ENCODE measurements at regions not wholly inside any gene's neighbourhood (a gene's known extent, or its start where the extent isn't known, plus 50 kb on each side); places are given as distances from the start of the nearest gene placed in this dataset.
"Not testable (repeated sequence)": the region's sequence is repeated elsewhere in the genome, so short reads cannot be mapped to it uniquely, and the experiment has no call there.

GRCh38 chr6:135722190-135722589 is 129.3 kb upstream of the PDE7B start:
- no peak overlapping the region for H3K27ac Mint-ChIP-seq
- ATAC-seq, result no peak
- DNase-seq (ENCODE audit: low spot score in 2 of 2), result no peak
- peaks cover 26 to 28% of the 10 kb centered on the region in 2 donors for H3K9me3 Mint-ChIP-seq
- H3K36me3 Mint-ChIP-seq, result peaks cover 16 to 22% of the 10 kb centered on the region in 2 donors

- ATAC-seq, result peak; percentile 43 to 77
- no peak for DNase-seq (ENCODE audit: low spot score in 2 of 2)
- Mint-ChIP-seq H3K9me3 (peaks cover 27 to 28% of the 10 kb centered on the region in 2 donors), H3K27ac (no peak overlapping the region), H3K36me3 (peaks cover 16 to 23% of the 10 kb centered on the region in 2 donors)
Measured at GRCh38 chr6:135722679-135723078, 128.8 kb upstream of the PDE7B start.

- no peak for DNase-seq (ENCODE audit: low spot score in 2 of 2)
- Mint-ChIP-seq H3K9me3 (peaks cover 17 to 19% of the 10 kb centered on the region in 2 donors), H3K27ac (no peak overlapping the region), H3K36me3 (peaks cover 16 to 20% of the 10 kb centered on the region in 2 donors)
- no peak for ATAC-seq
Measured at GRCh38 chr6:135728589-135728988, 122.9 kb upstream of the PDE7B start.

- DNase-seq (ENCODE audit: low spot score in 2 of 2) (no peak), ATAC-seq (no peak)
- Mint-ChIP-seq H3K27ac (no peak overlapping the region), H3K9me3 (peaks cover 4 to 5% of the 10 kb centered on the region in 2 donors), H3K36me3 (peaks cover 9 to 10% of the 10 kb centered on the region in 2 donors)
Measured at GRCh38 chr6:135731116-135731515, 120.4 kb upstream of the PDE7B start.

GRCh38 chr6:135736351-135736750 is 115.2 kb upstream of the PDE7B start:
- not testable (repeated sequence) for H3K36me3 Mint-ChIP-seq; H3K9me3 Mint-ChIP-seq; DNase-seq (ENCODE audit: low spot score in 2 of 2); H3K27ac Mint-ChIP-seq; ATAC-seq

- no peak overlapping the region for H3K27ac Mint-ChIP-seq
- peaks cover 0 to 4% of the 10 kb centered on the region in 2 donors for H3K36me3 Mint-ChIP-seq
- H3K9me3 Mint-ChIP-seq, result no peaks in the 10 kb centered on the region
- ATAC-seq (no peak), DNase-seq (ENCODE audit: low spot score in 2 of 2) (no peak)
Measured at GRCh38 chr6:135738636-135739035, 112.9 kb upstream of the PDE7B start.

- no peak for DNase-seq (ENCODE audit: low spot score in 2 of 2)
- Mint-ChIP-seq H3K36me3 (no peaks in the 10 kb centered on the region), H3K27ac (no peak overlapping the region), H3K9me3 (no peaks in the 10 kb centered on the region)
- ATAC-seq, result peak in 1 of 2 donors; percentile 69
Measured at GRCh38 chr6:135739288-135739687, 112.2 kb upstream of the PDE7B start.

GRCh38 chr6:135740580-135740979 is 110.9 kb upstream of the PDE7B start:
- Mint-ChIP-seq H3K27ac (no peak overlapping the region), H3K36me3 (no peaks in the 10 kb centered on the region), H3K9me3 (no peaks in the 10 kb centered on the region)
- DNase-seq (ENCODE audit: low spot score in 2 of 2), result no peak
- ATAC-seq, result no peak

- H3K27ac Mint-ChIP-seq, result no peak overlapping the region
Measured at GRCh38 chr6:135743476-135743875, 108.0 kb upstream of the PDE7B start.

GRCh38 chr6:135748189-135748588 is 103.3 kb upstream of the PDE7B start:
- Mint-ChIP-seq H3K27ac (no peak overlapping the region), H3K36me3 (no peaks in the 10 kb centered on the region), H3K9me3 (no peaks in the 10 kb centered on the region)
- ATAC-seq (no peak), DNase-seq (ENCODE audit: low spot score in 2 of 2) (no peak)

More at GRCh38 chr6:135743476-135743875, 108.0 kb upstream of the PDE7B start:
- no peaks in the 10 kb centered on the region for H3K9me3 Mint-ChIP-seq
- DNase-seq (ENCODE audit: low spot score in 2 of 2) (no peak), ATAC-seq (no peak)
- no peaks in the 10 kb centered on the region for H3K36me3 Mint-ChIP-seq

- Mint-ChIP-seq H3K36me3 (no peaks in the 10 kb centered on the region), H3K9me3 (no peaks in the 10 kb centered on the region), H3K27ac (no peak overlapping the region)
- no peak for ATAC-seq
- DNase-seq (ENCODE audit: low spot score in 2 of 2), result no peak
Measured at GRCh38 chr6:135750081-135750480, 101.4 kb upstream of the PDE7B start.

- H3K36me3 Mint-ChIP-seq, result no peaks in the 10 kb centered on the region
- ATAC-seq, result no peak
Measured at GRCh38 chr6:135753196-135753595, 98.3 kb upstream of the PDE7B start.

GRCh38 chr6:135759831-135760230 is 91.7 kb upstream of the PDE7B start:
- DNase-seq (ENCODE audit: low spot score in 2 of 2) (no peak), ATAC-seq (peak in 1 of 2 donors; percentile 11)
- Mint-ChIP-seq H3K36me3 (peaks cover 0 to 22% of the 10 kb centered on the region in 2 donors), H3K27ac (no peak overlapping the region), H3K9me3 (peaks cover 0 to 8% of the 10 kb centered on the region in 2 donors)

More at GRCh38 chr6:135753196-135753595, 98.3 kb upstream of the PDE7B start:
- DNase-seq (ENCODE audit: low spot score in 2 of 2), result no peak
- Mint-ChIP-seq H3K9me3 (no peaks in the 10 kb centered on the region), H3K27ac (no peak overlapping the region)

GRCh38 chr6:135774006-135774405 is 77.5 kb upstream of the PDE7B start:
- peaks cover 0 to 7% of the 10 kb centered on the region in 2 donors for H3K36me3 Mint-ChIP-seq
- no peak for DNase-seq (ENCODE audit: low spot score in 2 of 2)
- H3K9me3 Mint-ChIP-seq, result peaks cover 0 to 11% of the 10 kb centered on the region in 2 donors
- no peak overlapping the region for H3K27ac Mint-ChIP-seq
- no peak for ATAC-seq

- ATAC-seq, result no peak
- Mint-ChIP-seq H3K9me3 (peaks cover 0 to 4% of the 10 kb centered on the region in 2 donors), H3K36me3 (no peaks in the 10 kb centered on the region), H3K27ac (no peak overlapping the region)
- DNase-seq (ENCODE audit: low spot score in 2 of 2), result no peak
Measured at GRCh38 chr6:135779213-135779612, 72.3 kb upstream of the PDE7B start.

- ATAC-seq (no peak), DNase-seq (ENCODE audit: low spot score in 2 of 2) (no peak)
- Mint-ChIP-seq H3K27ac (no peak overlapping the region), H3K9me3 (peaks cover 0 to 4% of the 10 kb centered on the region in 2 donors), H3K36me3 (no peaks in the 10 kb centered on the region)
Measured at GRCh38 chr6:135780326-135780725, 71.2 kb upstream of the PDE7B start.

GRCh38 chr6:135782546-135782945 is 69.0 kb upstream of the PDE7B start:
- no peak overlapping the region for H3K27ac Mint-ChIP-seq
- peaks cover 0 to 4% of the 10 kb centered on the region in 2 donors for H3K9me3 Mint-ChIP-seq
- ATAC-seq (no peak), DNase-seq (ENCODE audit: low spot score in 2 of 2) (no peak)
- no peaks in the 10 kb centered on the region for H3K36me3 Mint-ChIP-seq

- Mint-ChIP-seq H3K27ac (no peak overlapping the region), H3K9me3 (peaks cover 0 to 4% of the 10 kb centered on the region in 2 donors), H3K36me3 (no peaks in the 10 kb centered on the region)
- ATAC-seq (no peak), DNase-seq (ENCODE audit: low spot score in 2 of 2) (no peak)
Measured at GRCh38 chr6:135784507-135784906, 67.0 kb upstream of the PDE7B start.
